ENCODE measurements at regions not wholly inside any gene's neighbourhood (a gene's known extent, or its start where the extent isn't known, plus 50 kb on each side); places are given as distances from the start of the nearest gene placed in this dataset.

DNA sequence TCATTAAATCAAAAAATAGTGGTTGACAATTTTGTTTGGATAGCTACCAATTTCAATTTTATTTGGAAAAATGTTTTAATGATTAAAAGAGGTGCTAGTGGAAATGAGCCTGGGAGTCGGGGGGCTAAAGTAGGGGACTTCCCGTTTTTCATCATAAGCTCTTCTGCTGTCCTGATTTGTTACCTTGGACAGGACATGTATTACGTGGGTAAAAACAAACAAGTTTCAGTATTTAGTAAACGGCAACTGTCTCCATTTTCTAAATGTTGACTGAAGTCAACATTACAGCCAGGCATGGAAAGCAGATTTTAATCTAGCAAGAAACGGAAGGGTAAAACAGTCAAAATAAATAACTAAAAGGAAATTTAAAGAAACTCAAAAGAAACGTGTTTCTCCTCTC is 212.3 kb upstream of the GRAMD2B start:
- DNase-seq (ENCODE audit: low read depth in 2 of 2), result no peak

DNA sequence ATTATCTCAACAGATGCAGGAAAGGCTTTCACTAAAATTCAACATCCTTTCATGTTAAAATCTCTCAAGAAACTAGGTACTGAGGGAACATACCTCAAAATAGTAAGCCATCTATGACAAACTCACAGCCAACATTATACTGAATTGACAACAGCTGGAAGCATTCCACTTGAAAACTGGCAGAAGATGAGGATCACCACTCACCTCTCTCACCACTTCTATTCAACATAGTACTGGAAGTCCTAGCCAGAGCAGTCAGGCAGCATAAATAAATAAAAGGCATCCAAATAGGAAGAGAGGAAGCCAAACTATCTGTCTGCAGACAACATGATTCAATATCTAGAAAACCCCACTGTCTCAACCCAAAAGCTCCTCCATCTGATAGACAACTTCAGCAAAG is 203.6 kb upstream of the GRAMD2B start:
- no peak for DNase-seq (ENCODE audit: low read depth in 2 of 2)

DNA sequence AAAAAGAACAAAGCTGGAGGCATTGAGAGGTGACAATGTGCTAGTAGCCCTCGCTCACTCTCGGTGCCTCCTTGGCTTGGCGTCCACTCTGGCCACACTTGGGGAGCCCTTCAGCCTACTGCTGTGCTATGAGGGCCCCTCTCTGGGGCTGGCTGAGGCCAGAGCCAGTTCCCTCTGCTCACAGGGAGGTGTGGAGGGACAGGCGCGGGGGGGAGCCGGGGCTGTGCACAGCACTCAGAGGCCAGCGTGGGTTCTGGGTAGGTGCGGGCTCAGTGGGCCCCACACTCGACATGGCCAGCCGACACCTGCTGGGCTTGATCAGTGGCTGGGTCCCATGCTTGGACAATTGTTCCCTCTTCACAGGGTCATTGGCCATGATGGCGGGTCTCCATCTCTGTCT is 202.5 kb upstream of the GRAMD2B start:
- DNase-seq (ENCODE audit: low read depth in 2 of 2), result no peak

DNA sequence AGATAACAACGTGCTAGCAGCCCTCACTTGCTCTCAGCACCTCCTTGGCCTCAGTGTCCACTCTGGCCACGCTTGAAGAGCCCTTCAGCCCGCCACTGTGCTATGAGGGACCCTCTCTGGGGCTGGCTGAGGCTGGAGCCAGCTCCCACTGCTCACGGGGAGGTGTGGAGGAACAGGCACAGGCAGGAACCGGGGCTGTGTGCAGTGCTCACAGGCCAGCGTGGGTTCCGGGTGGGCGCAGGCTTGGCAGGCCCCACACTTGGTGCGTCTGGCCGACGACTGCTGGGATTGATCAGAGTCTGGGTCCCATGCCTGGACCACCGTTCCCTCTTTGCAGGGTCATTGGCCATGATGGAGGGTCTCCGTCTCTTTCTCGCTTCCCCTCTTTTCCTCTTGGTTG is 194.3 kb upstream of the GRAMD2B start:
- no peak for DNase-seq (ENCODE audit: low read depth in 2 of 2)

DNA sequence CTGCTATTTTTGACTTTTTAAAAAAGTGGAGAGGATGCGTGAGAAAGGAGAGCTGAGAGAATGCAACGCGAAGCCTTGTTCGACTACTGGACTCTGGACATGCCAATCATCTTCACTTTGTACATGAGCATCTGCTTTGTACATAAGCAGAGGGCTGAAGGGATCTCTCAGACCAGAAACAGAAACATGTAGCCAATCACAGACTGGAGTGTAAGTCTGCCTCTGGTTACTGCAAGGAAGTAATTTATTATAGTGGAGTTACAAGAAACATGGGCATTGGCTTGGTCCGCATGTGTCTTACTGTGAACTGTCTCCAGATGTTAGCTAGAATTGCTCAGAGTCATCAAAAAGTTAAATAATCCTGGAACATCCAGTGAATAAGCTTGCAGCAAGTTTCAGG is 190.0 kb upstream of the GRAMD2B start:
- DNase-seq (ENCODE audit: low read depth in 2 of 2), result no peak

DNA sequence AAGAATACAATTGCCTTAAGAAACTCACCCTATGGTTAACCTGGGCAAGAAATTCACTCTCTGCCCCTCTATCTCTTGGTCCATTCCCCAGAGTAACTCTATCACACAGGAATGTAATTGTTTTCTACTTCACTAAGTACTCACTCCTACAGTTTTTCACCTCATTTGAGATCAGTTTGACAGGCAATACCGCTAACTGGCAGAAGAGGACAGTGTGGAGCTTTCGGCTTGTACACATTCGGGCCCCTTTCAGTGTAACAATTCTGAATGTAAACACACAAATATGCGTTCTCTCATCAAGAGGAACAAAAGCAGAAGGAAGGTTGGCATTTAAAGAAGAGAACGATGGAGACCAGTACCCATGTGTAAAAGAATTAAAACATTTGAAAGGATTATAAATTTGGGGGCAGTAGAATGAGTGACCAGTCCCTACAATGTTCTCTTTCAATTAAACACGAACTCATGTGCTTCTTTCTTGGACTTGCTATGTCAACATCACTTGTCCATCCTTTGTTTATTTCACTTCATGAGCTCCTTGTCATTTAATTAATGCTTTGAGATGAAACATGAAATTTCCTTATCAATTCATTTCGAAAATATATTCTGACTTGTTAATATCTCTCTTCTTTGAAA is 188.5 kb upstream of the GRAMD2B start:
- no peak for DNase-seq (ENCODE audit: low read depth in 2 of 2)

DNA sequence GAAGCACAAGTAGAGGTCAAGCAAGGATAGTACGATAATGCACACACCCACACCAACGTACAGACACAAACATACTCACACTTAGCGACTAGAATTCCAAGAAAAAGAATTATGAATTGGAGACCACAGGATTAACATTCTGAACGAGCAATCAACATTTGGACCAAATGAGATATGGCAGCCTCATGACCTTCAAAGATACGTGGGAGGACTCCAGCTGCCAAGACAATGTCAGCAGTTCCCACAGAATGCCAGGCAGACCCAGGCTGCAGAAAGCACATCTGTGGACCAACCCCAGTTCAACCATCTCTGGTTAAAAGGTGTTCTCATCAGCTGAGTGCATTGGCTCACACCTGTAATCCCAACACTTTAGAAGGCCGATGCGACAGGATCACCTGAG is 187.6 kb upstream of the GRAMD2B start:
- no peak for DNase-seq (ENCODE audit: low read depth in 2 of 2)

DNA sequence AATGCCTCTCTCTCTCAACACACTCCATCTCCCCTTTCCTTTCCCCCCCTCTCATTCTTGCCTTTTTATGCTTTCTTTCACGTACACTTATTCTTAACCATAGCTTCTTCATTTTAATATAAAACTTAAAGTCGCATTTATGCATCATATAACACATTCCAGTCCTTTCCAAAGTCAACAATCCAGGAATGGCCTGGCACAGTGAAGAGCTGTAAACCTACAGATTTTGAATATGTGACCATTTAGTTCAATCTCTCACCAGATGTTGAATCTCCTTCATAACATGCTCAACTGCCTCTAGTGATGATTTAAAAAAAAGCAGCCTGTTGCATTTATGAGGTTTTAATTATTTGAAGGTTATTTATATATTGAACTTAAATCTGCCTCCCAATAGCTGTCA is 186.2 kb upstream of the GRAMD2B start:
- no peak for DNase-seq (ENCODE audit: low read depth in 2 of 2)

DNA sequence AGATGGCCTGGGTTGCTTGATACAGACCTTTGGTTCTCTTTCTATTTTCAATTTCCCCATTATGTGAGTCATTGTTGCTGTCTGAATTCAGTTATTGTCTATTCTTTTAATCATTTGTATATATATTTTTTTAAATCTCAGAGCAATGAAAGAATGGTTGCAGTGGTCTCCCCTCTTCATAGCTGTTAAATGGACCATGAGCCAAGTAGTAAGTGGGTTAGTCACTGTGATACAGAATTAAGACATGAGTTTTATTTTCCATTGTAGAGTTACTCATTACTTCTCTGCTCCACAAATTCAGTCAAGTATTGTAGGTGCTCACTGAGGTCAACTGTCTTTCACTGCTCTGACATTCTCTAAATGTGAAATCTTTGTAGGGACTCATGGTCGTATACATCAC is 174.6 kb upstream of the GRAMD2B start:
- DNase-seq (ENCODE audit: low read depth in 2 of 2), result no peak

DNA sequence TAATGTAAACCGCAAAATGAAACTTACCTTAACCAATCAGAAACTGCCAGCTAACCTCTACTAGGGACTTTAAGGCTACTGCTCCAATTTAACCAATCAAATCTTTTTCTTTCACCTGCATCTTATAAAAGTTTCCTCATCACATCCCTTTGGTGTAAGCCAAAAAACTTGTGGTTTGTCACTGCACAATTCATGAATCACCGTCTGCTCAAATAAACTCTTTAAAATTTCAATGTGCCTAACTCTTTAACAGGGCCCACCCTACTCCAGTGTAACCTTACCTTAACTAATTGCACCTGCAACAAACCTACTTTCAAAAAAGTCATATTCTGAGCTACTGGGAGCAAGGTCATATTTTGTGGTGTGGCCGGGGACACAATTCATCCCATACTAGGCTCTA is 172.2 kb upstream of the GRAMD2B start:
- DNase-seq (ENCODE audit: low read depth in 2 of 2), result no peak

DNA sequence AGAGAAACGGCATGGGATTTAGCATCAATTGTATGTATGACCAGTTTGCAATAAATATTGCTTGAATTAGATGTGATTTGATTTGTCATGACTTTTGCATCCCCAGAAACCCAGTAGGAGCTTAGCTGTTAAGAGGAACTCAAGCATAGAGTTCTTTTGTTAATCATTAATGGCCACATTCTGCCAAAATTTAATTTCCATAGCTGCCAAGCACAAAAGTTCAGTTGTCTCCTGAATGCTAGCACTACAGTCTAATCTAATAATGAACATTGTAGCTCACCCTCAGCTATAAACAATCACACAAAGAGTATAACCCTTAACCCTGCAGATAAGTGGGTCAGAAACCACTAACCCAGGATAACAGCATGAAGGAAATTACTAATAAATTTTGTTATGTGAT is 169.8 kb upstream of the GRAMD2B start:
- DNase-seq (ENCODE audit: low read depth in 2 of 2), result no peak

DNA sequence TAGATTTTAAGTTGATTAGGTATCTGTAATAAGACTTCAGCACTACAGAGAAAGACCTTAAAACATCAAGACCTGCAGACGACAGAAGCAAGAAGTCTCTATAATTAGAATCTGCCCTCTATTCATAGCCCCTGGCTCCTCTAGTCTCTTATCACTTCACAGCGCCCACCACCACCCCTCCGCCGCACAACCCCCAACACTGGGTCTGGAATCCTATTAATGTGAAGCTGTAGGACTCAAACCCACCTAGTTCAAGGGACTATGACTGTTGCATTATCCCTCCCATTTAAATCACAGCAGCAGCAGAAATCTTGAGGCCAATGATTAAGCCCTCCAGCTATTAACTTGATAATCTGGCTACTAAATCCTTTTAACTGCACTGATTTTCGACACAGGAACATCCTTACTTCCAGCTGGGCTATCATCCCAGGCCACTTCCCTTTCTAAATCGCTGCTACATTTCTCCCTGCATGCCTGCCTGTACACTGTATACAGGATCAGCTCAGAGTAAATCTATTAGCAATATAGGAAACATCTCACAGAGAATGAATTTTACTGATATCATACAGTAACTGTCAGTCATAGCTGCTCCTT is 159.5 kb upstream of the GRAMD2B start:
- no peak for DNase-seq (ENCODE audit: low read depth in 2 of 2)

DNA sequence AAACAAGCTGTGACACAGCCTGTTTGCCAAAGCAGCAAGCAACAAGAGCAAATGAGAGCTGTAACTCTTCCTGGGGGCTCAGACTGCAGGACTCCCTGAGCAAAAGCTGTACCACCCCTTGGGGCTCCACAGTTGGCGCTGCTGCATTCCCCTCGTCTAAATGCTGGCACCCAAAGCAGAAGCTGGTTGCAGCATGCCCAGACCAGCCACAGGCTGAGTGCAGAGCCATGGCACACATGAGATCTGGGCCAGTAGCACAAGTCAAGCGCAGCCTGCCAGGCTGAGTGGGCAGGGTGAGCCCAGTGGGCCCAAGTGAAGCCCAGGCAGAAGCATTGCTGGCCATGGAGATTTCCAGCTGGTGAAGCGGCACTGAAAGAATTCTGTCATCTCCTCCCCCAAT is 157.3 kb upstream of the GRAMD2B start:
- DNase-seq (ENCODE audit: low read depth in 2 of 2), result no peak

DNA sequence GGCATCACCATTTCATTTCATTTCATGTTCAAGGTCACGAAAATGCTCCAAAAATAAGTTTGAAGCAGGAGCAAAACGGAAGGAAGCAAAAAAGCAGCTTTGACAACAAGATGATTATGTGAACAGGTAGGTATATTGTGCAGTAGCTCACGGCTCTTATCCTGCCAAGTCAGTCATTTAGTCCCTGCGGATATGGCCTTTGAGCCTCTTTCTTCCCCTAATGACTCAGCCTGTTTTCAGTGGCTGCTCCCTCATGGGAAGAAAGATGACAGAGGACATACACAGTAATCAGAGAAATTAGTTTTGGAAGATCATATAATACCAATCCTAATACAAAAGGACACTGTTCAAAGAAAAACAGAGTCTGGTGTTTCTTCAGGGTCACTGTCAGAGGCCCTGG is 155.8 kb upstream of the GRAMD2B start:
- no peak for DNase-seq (ENCODE audit: low read depth in 2 of 2)

DNA sequence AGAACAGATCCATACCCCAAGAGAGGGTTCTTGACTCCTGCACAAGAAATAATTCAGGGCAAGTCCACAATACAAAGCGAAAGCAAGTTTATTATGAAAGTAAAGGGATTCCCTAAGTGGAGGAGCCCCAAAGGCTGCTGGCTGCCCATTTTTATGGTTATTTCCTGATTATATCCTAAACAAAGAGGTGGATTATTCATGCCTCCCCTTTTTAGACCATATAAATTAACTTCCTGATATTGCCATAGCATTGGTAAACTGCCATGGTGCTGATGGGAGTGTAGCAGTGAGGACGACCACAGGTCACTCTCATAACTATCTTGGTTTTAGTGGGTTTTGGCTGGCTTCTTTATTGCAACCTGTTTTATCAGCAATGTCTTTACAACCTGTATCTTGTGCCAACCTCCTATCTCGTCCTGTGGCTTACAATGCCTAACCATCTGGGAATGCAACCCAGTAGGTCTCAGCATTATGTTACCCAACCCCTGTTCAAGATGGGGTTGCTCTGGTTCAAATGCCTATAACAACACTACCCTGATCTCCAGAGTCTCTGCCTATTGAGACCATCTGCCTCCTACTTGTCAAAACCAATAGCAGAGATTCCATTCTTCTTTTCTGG is 154.4 kb upstream of the GRAMD2B start:
- no peak for DNase-seq (ENCODE audit: low read depth in 2 of 2)

DNA sequence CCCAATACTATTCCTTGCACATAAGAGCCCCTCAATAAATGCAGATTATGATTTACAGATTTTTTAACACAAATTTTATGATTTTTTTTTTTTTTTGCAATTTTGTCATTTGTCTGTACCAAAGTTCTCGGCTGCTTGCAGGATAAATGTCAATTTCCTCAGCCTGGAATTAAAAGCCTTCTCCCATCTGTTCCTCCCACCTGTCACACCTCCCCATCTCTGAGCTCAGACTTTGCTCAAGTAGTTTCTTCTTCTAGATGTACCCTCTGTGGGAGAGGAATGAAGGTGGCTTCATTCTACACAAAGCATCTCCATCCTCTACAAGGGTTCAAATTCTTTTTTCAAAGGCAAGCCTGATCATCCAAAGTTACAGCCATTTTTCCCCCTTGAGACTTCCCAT is 153.7 kb upstream of the GRAMD2B start:
- no peak for DNase-seq (ENCODE audit: low read depth in 2 of 2)

DNA sequence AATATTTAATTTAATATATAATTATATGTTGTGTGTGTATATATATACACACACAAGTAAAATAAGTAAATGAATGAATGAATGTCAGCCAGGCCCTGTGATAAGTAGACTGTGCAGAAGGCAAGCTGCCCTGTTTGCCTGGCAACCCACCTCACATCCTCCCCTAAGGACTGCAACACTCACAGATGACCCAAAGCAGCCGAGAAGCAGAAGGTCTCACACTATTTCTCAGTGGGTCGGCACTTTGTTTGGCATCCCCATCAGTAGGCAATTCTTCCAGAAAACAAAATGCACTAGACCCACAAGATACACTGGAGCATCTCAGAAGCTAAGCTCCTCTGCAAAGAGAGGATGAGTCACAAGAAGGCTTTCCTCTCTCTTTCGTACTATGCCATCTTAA is 152.1 kb upstream of the GRAMD2B start:
- no peak for DNase-seq (ENCODE audit: low read depth in 2 of 2)

DNA sequence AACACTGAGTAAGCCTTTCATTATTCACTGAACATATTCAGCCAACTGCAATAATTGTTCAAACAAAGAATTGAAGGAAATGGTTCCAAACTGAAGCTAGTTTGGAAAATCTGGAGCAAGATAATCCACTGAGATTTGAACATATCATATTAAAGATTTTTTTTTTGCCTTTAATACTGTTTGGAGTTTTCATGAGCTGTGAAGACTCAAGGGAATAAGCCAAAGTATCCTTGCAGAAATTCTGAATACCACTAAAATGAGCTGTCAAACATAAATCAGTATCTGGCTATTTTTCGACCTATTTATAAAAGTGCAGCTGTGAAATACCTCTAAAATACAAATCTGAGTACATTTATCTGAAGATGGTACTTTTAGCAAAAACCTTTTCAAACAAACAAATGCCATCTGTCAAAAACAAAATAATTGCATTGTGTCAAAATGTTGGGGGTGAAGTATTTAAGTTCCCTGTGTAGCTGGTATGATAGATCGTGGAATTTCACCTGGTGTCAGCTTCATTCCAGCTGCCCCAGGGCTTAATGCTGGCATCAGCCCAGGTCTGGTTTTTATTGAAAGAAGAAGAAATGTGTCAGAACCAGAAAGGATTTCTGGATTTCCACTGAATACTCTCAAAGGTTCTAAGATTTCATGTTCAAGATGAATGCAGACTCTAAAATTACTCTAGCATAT is 149.0 kb upstream of the GRAMD2B start:
- no peak for DNase-seq (ENCODE audit: low read depth in 2 of 2)

DNA sequence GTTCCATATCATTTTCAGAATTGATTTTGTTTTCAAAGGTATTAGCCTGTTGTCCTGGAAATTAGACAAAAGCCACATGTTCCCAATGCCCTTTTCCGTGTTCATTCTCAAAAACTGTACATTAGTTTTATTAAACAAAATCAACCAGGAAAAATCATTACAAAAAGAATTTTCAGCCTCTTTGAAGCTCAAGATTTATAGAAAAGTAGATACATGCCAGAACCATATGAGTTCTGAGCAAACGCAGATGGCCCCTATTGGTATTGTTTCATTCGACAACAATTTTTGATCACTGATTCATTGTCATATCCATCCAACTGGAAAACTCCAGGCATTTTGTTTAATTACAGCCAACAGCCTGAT is 148.5 kb upstream of the GRAMD2B start:
- no peak for DNase-seq (ENCODE audit: low read depth in 2 of 2)

DNA sequence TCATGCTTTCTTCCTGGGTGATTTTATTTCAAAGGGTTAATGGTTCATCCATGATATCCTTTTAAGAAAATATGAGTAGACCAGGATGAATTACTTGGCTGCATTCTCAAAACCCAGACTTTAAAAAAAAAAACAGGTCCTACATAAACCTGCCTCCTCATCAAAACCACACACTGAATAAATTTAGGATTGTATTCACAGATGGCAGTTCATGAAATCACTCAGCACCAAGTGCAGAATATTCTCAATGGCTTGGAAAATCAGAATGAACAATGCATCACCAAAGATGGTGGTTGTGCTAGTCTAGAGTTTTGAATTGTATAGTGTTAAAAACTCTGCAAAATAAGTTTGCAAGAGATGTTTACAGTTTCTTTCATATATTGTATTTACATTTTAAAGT is 145.4 kb upstream of the GRAMD2B start:
- DNase-seq (ENCODE audit: low read depth in 2 of 2), result no peak

DNA sequence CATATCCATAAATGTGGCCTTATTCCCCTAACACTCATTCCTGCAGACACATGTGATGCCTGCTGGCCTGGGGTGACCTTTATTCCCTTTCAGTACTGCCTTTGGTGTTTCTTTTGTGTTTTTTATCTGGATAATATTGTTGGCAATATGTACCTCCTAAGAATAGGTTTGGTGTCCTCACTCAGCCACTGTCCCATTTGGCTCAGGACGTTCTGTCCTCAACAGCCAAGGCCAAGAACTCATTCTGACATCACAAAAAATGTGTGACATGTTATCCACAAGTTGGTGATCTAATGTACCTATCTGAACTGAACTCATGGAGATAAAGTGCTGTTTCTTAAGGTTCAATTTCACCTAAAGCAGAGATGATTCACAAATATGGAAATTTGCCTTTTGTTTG is 142.9 kb upstream of the GRAMD2B start:
- no peak for DNase-seq (ENCODE audit: low read depth in 2 of 2)

DNA sequence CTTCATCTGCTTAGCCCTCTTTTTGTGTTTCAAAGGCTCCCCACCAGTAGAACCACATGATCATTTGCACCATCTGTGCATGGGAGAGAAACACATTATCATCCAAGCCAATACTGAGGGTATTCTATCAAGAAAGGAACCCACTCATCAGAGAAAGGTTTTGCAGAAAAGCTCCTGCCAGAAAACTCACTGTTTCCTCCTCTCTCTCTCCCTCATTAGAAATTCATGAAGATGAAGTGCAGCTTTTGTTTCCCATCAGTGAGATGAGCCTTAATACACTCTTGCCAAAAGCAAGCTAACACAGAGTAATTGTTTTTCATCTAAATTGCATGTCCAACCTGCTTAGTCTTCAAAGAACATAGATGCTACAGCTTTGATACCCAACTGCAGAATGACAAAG is 142.4 kb upstream of the GRAMD2B start:
- no peak for DNase-seq (ENCODE audit: low read depth in 2 of 2)

DNA sequence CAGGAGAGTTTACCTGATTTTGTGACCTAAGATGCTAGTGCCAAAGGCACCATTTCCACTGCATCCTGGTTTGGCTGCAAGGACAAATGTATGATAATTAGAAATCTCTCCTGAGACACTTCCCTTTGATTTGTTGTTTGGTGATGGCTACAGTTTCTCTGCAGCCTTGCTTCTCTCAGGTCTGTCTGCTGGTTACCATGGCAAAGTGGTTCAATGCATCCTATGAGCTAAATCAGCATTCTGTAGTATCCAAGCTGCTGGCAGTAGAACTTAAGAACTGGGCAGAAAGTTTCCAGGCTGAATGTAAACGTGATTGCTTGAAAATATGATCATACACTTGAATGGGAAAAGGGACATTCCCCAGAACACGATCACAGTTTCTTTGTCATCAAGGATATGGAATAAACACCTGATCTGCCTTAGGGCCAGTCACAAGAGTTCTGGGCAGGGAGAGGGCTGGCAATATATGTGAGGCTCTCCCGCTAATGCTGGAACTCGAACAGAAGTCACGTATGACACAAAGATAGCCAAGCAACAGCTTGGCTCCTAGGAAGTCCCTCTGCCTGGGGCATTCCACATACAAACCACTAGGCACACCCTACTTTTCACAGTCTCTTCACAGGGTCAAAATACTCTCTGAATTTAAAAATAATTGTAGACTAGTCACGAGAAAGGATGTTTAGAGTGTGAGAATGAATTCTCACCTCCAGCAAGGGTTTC is 138.1 kb upstream of the GRAMD2B start:
- DNase-seq (ENCODE audit: low read depth in 2 of 2), result no peak

Data from activated CD4-positive, alpha-beta T cell treated with anti-CD3 and anti-CD28 coated beads for 24 hours (primary cell).